ENCODE measurements at regions not wholly inside any gene's neighbourhood (a gene's known extent, or its start where the extent isn't known, plus 50 kb on each side); places are given as distances from the start of the nearest gene placed in this dataset.

DNA sequence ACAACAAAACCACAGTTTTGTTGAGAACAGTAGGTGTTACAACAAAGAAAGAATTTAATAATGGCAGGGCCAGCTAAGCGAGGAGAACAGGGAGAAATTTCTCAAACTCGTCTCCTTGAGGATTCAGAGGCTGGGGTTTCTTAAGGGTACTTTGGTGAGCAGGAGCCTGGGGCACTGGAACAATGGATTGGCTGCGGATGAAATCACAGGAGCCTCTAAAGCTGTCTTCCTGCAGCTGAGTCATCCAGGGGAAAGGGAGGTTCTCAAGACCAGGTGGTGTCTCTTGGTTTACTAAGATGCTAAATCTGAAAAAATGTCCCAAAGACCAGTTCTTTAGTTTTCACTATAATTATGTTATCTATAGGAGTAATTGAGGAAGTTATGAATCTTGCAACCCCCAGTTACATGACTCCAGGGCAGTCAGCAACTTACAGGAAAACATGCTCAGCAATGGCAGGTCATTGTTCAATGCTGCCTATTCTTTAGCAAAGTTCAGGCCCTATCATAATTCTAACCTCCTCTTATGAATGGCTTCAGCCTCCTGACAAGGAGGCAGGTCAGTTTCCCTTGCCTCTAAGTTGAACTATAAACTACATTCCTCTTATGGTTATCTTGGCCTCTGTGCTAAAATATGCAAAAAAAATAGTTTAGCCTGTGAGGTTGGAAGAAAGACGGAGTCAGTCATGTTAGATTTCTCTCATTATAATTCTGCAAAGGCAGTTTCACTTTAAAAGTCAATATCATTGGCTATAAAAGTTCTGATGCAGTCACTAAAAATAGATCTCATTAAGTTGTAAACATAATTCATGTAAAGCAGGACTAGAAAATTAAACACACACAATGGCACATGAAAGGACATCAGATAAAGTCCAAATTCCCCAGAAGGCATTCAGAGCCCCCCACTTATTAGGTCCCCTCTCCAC lies 63.3 kb upstream of the CKS2 start:
- TF ChIP-seq, protein P1, sequence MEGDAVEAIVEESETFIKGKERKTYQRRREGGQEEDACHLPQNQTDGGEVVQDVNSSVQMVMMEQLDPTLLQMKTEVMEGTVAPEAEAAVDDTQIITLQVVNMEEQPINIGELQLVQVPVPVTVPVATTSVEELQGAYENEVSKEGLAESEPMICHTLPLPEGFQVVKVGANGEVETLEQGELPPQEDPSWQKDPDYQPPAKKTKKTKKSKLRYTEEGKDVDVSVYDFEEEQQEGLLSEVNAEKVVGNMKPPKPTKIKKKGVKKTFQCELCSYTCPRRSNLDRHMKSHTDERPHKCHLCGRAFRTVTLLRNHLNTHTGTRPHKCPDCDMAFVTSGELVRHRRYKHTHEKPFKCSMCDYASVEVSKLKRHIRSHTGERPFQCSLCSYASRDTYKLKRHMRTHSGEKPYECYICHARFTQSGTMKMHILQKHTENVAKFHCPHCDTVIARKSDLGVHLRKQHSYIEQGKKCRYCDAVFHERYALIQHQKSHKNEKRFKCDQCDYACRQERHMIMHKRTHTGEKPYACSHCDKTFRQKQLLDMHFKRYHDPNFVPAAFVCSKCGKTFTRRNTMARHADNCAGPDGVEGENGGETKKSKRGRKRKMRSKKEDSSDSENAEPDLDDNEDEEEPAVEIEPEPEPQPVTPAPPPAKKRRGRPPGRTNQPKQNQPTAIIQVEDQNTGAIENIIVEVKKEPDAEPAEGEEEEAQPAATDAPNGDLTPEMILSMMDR (IDR thresholded peaks at IDR 0.05; ENCODE audit: poor library complexity, severe bottlenecking), result no peak
- no peak for TF ChIP-seq TAF1 (IDR thresholded peaks at IDR 0.05; ENCODE audit: low read depth)
- no peak for TF ChIP-seq RAD21 (conservative IDR thresholded peaks at IDR 0.05)
- TF ChIP-seq POLR2AphosphoS5 (IDR thresholded peaks at IDR 0.05), result no peak
- TF ChIP-seq, protein P2, sequence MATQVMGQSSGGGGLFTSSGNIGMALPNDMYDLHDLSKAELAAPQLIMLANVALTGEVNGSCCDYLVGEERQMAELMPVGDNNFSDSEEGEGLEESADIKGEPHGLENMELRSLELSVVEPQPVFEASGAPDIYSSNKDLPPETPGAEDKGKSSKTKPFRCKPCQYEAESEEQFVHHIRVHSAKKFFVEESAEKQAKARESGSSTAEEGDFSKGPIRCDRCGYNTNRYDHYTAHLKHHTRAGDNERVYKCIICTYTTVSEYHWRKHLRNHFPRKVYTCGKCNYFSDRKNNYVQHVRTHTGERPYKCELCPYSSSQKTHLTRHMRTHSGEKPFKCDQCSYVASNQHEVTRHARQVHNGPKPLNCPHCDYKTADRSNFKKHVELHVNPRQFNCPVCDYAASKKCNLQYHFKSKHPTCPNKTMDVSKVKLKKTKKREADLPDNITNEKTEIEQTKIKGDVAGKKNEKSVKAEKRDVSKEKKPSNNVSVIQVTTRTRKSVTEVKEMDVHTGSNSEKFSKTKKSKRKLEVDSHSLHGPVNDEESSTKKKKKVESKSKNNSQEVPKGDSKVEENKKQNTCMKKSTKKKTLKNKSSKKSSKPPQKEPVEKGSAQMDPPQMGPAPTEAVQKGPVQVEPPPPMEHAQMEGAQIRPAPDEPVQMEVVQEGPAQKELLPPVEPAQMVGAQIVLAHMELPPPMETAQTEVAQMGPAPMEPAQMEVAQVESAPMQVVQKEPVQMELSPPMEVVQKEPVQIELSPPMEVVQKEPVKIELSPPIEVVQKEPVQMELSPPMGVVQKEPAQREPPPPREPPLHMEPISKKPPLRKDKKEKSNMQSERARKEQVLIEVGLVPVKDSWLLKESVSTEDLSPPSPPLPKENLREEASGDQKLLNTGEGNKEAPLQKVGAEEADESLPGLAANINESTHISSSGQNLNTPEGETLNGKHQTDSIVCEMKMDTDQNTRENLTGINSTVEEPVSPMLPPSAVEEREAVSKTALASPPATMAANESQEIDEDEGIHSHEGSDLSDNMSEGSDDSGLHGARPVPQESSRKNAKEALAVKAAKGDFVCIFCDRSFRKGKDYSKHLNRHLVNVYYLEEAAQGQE (IDR thresholded peaks at IDR 0.05; ENCODE audit: borderline replicate concordance), result no peak
- TF ChIP-seq EP300 (conservative IDR thresholded peaks at IDR 0.05; ENCODE audit: poor library complexity, severe bottlenecking), result no peak
- no peak for TF ChIP-seq SMC3 (conservative IDR thresholded peaks at IDR 0.05; ENCODE audit: poor library complexity)
- TF ChIP-seq EZH2 (IDR thresholded peaks at IDR 0.05; ENCODE audit: borderline replicate concordance, insufficient read depth, low read length, poor library complexity, severe bottlenecking), result no peak
- TF ChIP-seq MXI1 (conservative IDR thresholded peaks at IDR 0.05; ENCODE audit: poor library complexity, severe bottlenecking), result no peak

All from neural cell (in vitro differentiated cells).